Stromal cell of bone marrow (primary cell): ENCODE measurements at regions not wholly inside any gene's neighbourhood (a gene's known extent, or its start where the extent isn't known, plus 50 kb on each side); places are given as distances from the start of the nearest gene placed in this dataset.

ENCODE experiments used
- DNase-seq: peaks from one replicate; pipeline ENCODE4 v3.0.0-alpha.2; 2012; ENCODE audit warnings: low read depth

DNA sequence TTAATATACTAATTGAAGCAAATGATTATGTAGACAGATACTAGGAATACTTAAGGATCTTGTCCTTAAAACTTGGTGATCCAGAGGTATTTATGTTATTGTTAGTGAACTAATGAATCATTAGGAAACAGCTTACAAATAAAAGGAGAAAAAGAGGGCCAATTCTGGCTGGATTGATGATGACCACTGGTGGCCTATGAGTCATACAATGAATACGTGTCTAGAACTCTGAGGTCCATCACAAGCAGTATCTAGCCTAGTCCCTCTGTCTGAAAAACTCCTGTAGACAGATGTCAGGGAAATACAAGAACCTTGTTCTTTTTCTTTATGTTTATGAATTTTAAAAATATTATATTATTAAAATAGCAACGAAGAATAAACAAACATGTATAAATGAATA is 51.7 kb upstream of the RTL1 start:
- peak; percentile 18 for DNase-seq

DNA sequence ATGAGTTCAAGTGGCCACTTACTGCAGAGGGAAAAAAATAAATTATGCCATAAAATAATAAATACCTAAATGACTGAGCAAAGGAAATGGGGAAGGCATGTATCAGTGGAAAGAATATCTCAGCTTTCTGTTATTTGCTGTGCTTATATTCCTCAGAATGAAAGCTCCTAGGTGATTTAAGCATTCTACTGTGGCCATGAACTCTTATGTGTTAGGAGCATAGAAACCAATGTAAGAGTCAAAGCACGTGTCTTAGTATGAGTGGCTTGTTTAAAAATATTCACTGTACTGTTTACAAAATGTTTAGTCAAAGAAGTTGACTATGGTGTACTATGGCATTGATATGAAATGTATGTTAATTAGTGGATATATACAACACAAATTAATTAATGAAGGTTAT is 59.0 kb upstream of the RTL1 start:
- DNase-seq, result no peak

DNA sequence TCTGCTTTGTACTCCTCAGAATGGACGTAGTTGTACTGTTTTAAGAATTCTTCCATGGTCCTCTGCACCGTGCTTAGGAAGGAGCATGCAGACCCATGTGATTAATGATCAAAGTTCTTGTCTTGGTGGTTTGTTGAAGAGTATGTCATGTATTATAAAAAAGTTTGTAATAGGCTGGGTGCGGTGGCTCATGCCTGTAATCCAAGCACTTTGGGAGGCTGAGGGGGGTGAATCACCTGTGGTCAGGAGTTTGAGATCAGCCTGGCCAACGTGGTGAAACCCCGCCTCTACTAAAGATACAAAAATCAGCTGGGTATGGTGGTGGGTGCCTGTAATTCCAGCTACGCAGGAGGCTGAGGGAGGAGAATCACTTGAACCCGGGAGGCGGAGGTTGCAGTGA is 61.8 kb upstream of the RTL1 start:
- no peak for DNase-seq

DNA sequence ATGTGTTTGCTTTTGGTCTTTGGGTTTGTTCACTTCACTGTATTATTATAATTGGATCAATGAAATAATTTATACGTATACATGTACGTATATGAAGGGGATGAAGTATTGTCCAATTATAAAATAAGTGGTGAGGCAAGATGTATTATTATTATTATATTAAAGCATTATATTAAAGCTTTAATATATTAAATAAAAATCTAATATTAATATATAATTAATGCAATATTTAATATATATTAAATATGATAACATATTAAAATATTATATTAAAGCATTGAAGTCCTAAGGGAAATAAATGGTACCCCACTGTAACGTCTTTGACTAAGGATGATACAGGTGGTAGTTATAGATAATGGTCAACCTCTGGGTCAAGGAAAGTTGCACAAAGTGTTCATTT is 63.7 kb upstream of the RTL1 start:
- no peak for DNase-seq

DNA sequence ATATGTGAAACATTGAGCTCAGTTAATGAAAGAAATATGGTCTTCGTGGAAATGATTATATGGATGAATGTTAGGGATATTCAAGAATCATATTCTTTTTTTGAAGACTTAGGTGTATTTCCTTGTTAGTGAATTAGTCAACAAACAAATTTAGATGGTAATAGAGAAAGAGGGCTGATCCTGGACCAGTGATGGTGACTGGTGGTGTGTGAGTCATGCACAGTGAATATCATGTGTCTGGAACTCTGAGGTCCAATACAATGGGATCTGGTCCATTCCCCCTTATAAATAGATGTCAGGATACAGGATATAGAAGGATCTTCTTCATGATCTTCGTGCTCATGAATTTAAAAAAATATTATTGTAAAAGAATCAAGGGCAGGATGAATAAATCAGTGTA is 64.4 kb upstream of the RTL1 start:
- no peak for DNase-seq

DNA sequence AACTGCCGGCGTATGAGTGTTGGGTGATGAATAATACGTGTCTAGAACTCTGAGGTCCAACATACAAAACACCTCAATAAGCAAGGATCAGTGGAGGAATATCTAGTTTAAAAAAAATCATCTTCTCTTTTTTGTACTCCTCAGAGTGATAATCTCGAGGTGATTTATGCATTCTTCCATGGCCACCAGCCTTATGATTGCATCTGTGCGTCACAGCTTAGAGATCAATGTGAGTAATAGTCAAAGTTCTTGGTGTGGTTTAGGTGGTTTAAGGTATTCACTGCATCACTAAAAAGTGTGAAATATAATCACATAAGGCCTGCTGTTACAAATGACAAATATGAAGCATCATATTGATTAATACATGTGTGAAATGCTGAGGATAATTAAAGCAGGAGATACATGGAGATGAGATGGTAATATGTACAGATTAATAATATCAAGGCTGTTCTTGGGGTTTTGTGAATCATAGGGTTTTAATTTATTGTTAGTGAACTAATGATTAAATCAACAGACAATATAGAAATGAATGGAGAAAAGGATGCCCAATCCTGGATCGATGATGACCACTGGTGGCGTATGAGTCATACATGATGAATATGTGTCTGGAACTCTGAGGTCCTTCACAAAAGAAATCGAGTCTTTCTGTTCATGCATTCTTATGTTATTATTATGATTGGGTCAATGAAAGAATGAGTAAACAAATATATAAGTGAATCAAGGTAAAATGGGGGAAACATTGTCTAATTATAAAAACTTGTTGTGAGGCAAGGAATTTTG is 68.8 kb upstream of the RTL1 start:
- no peak for DNase-seq

DNA sequence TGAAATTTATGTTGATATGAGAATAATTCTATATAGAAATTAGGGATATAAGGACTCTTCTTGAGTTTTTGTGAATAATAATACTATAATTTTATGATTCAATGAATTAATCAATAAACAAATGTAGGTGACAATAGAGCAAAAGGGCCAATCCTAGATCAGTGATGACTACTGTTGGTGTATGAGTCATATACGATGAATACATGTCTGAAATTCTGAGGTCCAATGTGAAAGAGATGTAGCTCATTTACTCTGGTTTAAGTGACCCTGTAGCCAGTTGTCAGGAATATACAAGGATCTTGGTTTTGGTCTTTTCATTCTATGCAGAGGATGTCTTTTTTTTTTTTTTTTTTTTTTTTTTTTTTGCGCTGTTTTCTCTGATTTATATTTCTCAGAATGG is 72.1 kb upstream of the RTL1 start:
- DNase-seq, result no peak

DNA sequence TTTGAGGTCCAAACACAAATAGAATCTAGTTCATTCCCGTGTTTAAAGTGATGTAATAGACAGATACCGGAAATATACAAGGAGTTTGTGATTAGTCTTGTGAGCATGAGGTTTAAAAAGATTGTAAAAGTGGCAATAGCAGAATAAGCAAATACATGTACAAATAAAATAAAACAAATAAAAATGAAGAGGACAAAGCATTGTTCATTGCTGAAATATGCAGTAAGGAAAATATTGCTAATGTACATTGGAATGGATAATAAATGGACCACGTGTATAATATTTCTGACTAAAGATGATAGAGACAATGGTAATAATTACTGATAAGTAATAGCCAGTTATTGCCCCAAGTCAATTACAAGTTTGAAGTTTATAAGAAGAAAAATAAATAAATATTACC is 75.6 kb upstream of the RTL1 start:
- no peak for DNase-seq

DNA sequence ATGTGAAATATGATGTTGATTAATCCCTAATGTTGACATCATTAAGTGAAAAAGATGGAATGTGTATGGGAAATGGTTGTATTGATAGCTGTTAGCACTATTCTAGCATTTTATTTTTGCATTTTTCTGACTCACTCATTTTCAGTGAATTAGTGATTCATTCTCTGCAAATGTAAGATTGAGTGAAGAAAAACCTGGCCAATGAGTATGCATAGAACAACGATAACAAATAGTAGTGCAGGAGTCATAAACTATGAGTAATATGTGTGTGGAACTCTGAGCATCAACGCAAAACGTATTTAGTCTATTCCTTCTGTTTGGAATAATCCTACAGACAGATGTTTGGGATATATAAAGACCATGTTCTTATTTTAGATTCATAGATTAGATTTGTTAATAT is 76.3 kb upstream of the RTL1 start:
- DNase-seq, result peak; percentile 25

DNA sequence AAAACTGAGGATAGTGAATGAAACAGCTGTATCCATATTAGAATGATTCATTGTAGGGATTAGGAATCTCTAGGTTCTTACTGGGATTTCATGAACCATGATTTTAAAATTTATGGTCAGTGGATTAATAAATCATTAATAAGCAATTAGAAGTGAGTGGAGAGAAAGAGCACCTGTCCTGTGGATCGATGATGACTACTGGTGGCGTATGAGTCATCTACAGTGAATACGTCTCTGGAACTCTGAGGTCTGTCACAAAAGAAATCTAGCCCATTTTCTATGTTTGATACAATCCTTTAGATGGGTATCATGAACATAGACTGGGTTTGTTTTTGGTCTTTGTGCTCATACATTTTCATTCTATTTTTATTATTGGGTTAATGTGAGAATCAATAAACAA is 77.3 kb upstream of the RTL1 start:
- no peak for DNase-seq

DNA sequence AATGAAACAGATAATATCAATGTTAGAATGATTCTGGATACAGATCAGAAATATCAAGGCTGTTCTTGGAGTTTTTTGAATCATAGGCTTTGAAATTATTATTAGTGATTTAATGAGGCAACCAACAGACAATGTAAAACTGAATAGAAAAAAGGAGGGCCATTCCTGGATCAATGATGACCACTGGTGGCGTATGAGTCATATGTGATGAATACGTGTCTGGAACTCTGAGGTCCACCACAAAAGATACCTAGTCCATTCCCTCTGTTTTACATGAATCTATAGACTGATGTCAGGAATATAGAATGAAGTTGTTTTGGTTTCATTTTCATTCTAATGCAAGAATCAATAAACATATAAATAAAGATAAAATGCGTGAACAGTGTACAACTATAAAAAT is 78.3 kb upstream of the RTL1 start:
- no peak for DNase-seq

DNA sequence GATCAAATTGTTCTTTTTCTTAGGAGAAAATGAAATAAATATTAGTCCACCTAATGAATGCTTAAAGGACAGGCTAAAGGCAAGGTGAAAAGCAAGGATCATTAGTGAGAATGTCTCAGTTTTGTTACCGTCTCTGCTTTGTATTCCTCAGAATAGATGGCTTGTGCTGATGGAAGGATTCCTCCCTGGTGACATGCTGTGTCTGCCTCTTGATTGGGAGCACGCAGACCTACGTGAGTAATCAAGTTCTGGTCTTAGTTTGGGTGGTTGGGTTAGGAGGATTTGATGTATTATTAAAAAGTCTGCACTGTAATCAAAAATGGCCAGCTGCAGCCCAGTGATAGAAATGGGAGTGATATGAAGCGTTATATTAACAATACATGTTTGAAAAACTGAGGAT is 78.8 kb upstream of the RTL1 start:
- no peak for DNase-seq

DNA sequence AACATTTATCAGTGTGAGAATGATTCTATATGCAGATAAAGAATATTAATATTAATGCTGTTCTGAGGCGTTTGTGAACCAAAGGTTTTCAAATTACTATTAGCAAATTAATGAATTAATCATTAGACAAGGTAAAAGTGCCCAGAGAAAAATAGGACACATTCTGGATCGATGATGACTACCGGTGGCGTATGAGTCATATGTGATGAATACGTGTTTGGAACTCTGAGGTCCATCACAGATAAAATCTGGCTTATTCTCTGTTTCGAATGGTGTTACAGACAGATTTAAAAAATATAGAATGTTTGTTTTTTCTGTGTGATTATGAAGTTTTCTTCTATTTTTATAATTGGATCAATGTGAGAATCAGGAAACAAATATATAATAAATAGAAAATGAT is 79.2 kb upstream of the RTL1 start:
- no peak for DNase-seq

DNA sequence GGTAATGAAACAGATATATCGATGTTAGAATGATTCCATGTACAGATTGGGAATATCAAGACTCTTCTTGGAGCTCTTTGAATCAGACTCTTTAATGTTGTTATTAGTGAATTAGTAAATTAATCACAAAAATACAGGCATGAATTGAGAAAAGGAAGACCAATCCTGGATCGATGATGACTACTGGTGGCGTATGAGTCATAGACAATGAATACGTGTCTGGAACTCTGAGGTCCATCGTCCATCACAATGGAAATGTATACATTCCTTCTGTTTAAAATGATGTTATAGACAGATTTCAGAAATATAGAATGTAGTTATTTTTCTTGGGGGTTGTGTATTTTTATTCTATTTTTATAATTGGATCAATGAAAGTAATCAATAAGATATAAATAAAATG is 80.2 kb upstream of the RTL1 start:
- no peak for DNase-seq

DNA sequence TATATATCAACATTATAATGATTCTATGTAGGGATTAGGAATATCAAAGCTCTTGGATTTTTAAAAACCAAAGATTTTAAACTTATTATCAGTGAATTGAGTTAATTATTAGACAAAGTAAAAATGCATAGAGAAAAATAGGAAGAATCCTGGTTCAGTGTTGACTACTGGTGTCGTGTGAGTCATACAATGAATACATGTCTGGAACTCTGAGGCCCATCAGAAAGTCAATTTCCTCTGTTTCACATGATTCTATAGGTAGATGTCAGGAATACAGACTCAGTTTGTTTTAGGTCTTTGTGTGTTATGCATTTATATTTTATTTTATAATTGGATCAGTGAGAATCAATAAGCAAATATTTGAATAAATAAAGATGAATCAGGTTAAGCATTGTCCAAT is 84.5 kb upstream of the RTL1 start:
- no peak for DNase-seq

DNA sequence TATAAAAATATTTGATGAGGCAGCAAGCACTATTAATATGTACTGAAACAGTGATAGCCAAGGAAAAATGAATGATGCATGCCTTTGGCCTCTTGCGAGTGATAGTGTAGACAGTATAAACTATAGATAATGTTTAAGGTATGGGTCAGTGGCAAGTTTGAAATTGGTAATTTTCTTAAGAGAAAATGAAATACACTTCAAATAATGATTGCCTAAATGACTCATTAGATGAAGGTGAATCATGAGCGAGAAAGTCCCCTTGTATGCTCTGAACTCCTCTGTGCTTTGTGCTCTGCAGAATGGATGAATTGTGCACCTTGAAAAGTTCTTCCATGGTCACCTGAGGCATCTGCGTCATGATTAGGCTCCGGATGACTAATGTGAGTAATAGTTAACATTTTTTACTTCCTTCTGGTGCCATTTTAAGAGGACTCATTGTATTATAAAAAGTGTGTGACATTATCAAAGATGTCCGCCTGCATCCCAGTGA is 84.9 kb upstream of the RTL1 start:
- DNase-seq, result no peak

DNA sequence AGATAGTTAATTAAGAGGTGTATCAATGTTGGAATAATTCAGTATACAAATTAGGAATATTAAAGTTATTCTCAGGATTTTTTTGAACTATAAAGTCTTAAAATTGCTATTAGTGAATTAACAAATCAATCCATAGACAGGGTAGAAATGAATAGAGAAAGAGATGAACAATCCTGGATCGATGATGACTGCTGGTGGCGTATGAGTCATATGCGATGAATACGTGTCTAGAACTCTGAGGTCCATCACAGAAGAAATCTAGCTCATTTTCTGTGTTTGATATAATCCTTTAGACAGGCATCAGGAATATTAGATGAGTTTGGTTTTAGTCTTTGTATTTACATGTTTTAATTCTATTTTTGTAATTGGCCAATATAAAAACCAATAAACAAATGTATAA is 85.4 kb upstream of the RTL1 start:
- DNase-seq, result no peak

DNA sequence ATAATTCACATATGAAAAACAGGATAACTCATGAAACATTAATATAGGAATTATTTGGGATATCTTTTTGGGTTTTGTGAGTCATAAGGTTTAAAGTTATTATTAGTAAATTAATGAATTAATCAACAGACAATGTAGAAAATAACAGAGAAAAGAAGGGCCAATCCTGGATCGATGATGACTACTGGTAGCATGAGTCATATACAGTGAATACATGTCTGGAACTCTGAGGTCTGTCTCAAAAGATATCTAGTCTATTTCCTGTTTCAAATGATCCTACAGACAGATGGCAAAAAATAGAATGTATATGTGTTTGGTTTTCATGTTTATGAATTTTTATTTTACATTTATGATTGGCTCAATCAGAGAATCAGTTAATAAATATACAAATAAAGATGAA is 86.4 kb upstream of the RTL1 start:
- DNase-seq, result no peak

DNA sequence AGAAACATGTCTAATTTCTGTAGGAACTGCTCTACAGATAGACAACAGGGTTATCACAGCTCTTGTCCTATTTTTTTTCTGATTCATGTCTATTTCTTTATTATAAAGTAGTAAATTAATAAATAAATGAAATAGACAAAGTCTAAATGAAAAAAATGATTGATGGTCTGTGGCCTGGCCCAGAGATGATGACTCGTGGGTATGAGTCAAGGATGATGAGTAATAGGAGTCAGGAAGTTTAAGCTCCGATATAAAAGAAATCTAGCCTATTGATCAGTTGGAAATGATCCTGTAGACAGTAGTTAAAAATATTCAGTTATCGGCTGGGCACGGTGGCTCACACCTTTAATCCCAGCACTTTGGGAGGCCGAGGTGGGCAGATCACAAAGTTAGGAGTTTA is 90.6 kb upstream of the RTL1 start:
- peak; percentile 18 for DNase-seq

DNA sequence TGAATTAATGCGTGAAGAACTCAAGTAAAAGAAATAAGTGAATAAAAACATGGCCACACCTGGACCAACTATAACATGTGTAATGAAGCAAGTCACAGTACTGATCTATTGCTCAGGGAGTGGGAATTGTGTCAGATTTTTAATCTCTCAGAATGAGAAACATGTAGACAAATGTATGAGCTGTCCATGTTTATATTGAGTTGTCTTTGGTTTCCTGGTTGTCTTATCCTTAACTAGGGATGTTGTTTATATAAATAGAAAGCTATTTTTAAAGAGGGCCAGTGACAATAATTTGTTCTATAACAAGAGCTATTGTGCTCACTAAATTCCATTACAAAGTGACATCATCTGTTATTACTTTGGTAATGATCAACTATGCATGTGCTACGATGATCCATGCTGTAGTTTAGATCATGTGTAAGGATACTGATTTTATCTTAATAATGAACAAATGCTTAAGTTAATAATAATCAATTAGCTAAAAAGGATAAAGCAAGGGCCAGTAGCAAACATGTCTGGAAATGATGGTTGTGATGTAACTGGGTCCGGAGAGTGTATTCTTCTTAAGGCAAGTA is 91.3 kb upstream of the RTL1 start:
- DNase-seq, result no peak

DNA sequence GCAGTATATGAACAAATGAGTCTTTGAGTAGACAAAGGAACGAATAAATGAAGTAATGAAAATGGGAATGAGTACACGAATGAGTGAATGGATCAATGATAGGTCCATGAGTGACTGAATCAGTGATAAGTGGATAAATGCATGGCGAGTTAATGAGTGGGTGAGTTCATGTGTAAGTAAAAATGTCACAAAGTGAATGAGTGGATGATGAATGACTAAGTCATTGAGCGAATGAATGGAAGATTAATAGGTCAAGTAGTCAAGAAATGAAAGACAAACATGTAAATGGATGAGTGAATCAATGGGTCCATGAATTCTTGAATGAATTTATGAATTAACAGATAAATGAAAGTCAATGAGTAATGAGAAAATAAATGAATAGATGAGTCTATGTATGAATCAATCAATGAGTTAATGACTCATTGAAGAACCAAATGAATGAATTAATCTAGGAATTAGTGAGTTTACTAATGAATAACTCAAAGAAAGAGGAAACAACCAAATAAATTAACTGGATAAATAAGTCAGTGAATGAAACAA is 97.3 kb upstream of the RTL1 start:
- no peak for DNase-seq

DNA sequence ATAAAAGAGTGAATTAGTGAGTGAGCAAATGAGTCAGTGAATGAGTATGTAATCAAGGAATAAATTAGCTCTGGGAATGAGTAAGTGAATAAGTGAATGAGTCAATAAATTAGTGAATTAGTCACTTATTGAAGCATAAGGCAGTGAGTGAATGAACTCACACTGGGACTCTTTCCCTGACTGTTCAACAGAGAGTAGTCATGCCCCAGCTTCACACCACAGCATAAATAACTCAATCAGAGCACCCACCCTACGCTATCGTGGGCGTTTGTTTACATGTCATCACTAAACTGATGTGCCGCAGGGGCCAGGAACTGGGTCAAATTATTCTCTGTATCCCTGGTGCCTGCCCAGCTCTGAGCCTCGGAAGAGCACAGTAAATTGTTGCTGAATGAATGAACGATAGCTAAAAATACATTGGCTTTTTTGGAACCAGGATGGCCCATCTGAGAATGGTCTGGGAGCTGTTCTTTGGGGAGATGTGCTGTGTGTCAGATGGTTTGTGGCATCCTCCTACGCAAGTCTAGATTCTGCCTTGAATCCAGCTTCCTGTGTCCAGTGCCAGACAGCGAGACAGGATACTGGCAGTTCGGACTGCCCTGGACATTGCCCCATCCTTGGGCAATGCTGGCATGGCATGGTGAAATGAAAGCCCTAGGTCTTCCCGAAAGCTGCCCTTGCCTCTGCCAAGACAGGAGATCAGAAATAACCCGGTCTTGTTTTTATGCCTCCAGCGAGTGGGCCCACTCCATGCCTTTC is 98.0 kb upstream of the RTL1 start:
- DNase-seq, result peak; percentile 72

DNA sequence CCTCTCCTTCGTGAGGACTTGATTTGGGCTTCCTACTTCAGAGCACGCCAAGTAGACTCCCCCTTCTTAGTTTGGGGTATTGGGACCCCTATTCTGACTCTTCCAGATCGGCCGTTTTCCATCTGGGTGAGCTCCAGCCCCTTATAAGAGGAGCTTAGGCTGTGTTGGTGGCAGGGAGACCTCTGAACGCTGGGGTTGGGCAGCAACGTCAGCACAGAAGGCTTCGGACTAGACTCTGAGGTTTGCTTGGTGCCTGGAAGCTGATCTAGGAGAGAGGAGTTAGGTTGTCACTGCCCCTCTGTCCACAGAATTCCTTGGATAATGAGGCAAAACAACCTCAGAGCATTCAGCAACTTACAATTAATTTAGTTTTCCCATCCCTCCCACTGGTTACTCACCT is 99.2 kb upstream of the RTL1 start:
- DNase-seq, result no peak
